Memory B cell (primary cell): ENCODE measurements at regions not wholly inside any gene's neighbourhood (a gene's known extent, or its start where the extent isn't known, plus 50 kb on each side); places are given as distances from the start of the nearest gene placed in this dataset.

Experiments used
- ATAC-seq: fragments of 150-1000 bp; cut with Tn5 transposase; 2 replicates; pipeline ENCODE4 v1.10.0; 2021; ENCODE audit warnings: low read depth, mild to moderate bottlenecking, moderate library complexity
- DNase-seq, 2 donors: peaks; one replicate each; pipeline ENCODE4 v3.0.0; 2022; ENCODE audit warnings: low spot score in 2 of 2
- H3K27ac Mint-ChIP-seq: one replicate; pipeline ENCODE4 v1.8.0; 2022; ENCODE audit warnings: mild to moderate bottlenecking, moderate library complexity, mixed read lengths
- H3K27me3 Mint-ChIP-seq: one replicate; pipeline ENCODE4 v1.8.0; 2022; ENCODE audit warnings: mixed read lengths
- H3K36me3 Mint-ChIP-seq: one replicate; pipeline ENCODE4 v1.8.0; 2022; ENCODE audit warnings: mild to moderate bottlenecking, mixed read lengths
- H3K4me1 Mint-ChIP-seq: one replicate; pipeline ENCODE4 v1.8.0; 2022; ENCODE audit warnings: mixed read lengths
- H3K4me3 Mint-ChIP-seq: one replicate; pipeline ENCODE4 v1.8.0; 2022; ENCODE audit warnings: mild to moderate bottlenecking, moderate library complexity, mixed read lengths
- H3K9me3 Mint-ChIP-seq: one replicate; pipeline ENCODE4 v1.8.0; 2022; ENCODE audit warnings: mixed read lengths

DNA sequence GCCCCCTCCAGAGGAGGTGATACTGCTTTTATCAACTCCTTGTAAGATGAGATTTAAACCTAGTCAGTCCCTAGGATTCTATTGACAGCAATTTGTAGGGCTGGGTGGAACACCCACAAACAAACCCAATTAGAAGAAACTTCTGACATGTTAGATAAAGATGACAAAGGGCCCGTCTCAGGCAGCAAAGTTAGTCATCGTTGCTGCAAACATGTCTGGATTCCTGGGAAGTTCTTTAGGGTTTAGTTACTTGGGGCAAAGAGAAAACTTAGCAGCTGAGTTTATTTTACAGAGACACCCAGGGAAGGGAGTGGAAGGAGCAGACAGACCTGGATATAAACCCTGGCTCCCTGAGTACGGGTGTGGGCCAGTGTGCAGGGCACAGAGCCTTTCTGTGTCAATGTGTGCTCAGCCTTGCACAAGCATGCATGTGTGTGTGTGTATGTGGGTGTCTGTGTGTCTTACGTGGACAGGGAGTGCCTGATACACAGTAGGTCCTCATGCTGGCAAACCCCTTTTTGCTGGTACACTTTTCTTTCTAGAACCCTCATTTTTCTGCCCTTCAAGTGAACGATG lies 130.0 kb upstream of the STX18 start:
- Mint-ChIP-seq H3K27me3 (no peaks in the 10 kb centered on the region), H3K36me3 (peaks cover 16% of the 10 kb centered on the region), H3K4me1 (peaks cover 4% of the 10 kb centered on the region), H3K27ac (no peak overlapping the region), H3K9me3 (peaks cover 1% of the 10 kb centered on the region), H3K4me3 (no peak overlapping the region)
- DNase-seq: no peak
- ATAC-seq: no peak

DNA sequence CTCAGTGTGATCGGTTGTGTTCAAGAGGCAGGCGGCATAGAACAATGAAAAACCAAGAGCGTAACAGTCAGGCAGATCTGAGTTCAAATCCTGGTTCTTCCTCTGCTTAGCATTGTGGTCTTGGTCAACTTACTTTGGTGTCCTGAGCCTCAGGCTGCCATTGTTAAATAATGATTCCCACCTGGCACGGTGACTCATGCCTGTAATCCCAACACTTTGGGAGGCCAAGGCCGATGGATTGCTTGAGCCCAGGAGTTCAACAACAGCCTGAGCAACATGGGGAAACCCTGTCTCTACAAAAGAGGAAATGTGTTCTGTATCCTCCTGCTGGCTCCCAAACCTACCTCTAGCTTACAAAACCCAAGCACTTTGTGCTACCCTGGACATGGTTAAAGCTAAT lies 129.0 kb upstream of the STX18 start:
- Mint-ChIP-seq H3K9me3 (peaks cover 1% of the 10 kb centered on the region), H3K4me1 (peaks cover 4% of the 10 kb centered on the region), H3K27me3 (no peaks in the 10 kb centered on the region), H3K36me3 (peaks cover 16% of the 10 kb centered on the region), H3K27ac (no peak overlapping the region), H3K4me3 (no peak overlapping the region)
- no peak for DNase-seq
- ATAC-seq: no peak

DNA sequence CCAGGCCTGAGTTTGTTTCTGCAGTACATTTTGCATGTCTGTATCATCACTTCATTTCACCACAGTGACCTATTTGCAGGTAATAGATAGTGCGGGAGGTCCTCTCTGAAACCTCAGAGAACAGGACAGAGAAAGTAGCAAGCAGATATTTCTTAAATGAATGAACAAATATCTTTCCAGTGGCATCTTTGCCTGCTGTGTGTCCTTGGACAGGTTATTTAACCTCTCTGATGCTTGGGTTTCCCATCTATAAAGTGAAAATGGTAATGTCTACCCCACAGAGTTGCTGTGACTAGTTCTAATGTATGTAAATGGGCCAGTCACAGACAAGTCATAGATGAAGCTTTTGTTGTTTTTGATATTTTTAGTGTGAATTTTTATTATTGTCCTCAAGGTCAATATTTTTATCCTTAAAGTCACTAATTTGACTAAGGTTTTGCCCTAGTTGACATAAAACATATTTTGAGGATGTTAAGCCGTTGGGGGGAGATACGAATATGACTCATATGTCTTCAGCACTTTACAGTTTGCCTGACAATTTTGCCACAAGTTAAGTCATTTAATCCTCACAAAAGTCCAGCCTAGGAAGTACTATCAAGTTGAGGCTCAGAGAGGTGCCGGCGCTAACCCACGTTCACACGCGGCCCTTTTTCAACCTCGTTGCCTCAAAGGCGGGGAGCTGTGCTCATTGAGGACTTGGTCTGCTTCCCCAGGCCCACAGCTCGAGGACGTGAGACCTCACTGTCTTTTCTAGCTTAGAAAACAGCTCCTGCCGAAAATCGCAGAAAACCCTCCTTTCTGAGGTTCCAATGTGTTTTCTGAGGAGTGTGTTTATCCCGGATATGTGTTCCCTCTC lies 126.7 kb upstream of the STX18 start:
- Mint-ChIP-seq H3K4me1 (peaks cover 2% of the 10 kb centered on the region), H3K4me3 (no peak overlapping the region), H3K27me3 (no peaks in the 10 kb centered on the region), H3K27ac (no peak overlapping the region), H3K36me3 (peaks cover 8% of the 10 kb centered on the region), H3K9me3 (no peaks in the 10 kb centered on the region)
- ATAC-seq (no peak), DNase-seq (no peak)

DNA sequence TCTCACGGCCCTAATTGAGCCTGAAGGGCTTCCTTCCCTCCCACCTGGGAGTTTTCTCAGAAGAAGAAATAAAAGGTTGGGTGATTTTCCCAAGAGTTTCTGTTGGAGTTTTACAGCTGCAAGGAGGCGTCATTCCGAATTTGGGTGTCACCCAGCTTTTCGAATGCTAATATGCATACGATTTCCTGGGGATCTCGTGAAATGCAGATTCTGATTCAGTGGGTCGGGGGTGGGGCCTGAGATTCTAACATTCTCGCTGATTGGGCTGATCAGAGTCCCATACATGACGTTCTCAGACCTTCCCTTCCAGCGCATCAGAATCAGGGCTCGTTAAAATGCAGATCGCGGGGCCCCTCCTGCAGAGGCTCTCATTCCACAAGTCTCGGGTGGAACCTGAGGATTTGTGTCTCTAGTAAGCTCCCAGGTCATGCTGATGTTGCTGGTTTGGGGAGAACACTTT lies 125.8 kb upstream of the STX18 start:
- no peaks in the 10 kb centered on the region for H3K27me3 Mint-ChIP-seq
- H3K4me3 Mint-ChIP-seq: no peak overlapping the region
- no peaks in the 10 kb centered on the region for H3K9me3 Mint-ChIP-seq

DNA sequence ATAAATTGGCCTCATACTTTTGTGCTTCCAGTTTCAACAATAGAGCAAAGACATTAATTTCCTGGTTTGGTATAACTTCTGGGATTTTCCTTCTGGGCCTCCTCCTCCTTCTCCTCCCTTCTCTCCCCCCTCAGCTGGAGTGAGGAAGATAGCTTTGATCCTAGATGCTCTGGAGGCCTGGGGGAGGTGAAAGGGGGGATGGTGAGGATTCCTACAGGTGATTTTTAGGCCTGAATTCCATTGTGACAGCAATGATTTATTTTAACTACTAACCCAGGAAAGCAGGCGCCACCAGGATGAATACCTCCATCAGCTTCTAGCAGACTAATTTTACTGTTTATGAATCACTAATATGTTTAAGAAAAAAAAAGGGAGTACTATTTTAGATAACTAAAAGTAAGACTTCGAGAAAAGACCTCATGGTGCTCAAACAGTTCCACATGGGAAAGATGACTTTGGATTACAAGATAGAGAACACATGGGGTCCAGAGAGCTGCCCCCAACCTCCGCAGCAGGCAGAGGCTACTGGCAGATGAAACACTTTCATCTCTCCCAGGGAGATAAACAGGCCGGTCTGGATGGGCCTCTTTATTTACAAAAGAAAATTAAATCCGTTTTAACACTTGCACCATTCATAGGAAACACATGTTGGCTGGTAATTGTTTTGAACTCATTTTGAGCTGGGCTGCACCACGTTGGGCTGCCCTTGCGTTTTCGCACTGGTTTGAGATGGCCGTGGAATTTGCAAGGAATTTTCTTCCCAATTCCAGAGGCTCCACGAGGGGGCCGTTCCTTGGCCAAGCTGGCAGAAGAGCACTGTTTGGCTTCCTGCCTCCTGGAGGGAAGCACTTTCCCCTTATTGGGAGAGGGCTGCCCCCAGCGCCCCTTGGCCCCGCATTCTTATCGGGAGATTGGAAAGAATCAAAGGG lies 125.1 kb upstream of the STX18 start:
- H3K27me3 Mint-ChIP-seq: no peaks in the 10 kb centered on the region
- ATAC-seq: no peak
- no peak for DNase-seq
- no peak overlapping the region for H3K4me3 Mint-ChIP-seq
- H3K36me3 Mint-ChIP-seq: peaks cover 7% of the 10 kb centered on the region
- no peak overlapping the region for H3K27ac Mint-ChIP-seq
- H3K4me1 Mint-ChIP-seq: peaks cover 2% of the 10 kb centered on the region
- no peaks in the 10 kb centered on the region for H3K9me3 Mint-ChIP-seq

More for the DNA sequence above, 125.8 kb upstream of the STX18 start:
- DNase-seq (no peak), ATAC-seq (no peak)
- H3K4me1 Mint-ChIP-seq: peaks cover 2% of the 10 kb centered on the region
- H3K27ac Mint-ChIP-seq: no peak overlapping the region
- peaks cover 6% of the 10 kb centered on the region for H3K36me3 Mint-ChIP-seq

DNA sequence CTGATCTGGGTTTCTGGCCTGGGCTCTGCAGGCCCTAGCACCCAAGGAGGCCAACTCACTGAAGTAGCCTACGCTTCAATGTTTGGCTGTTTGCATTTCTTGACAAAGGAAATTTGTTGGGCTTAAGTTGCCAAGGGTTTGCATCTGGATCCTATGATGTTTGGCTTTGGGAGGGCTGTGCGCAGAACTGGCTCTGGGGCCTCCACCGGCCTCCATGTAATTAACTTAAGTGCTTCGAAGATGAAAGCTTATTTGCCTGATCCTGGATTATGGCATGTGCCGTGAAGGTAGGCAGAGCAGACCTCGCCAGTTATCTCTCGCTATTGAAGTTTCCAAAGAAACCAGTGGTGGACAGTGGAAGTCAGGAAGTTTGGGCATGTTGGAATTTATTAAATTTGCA lies 124.3 kb upstream of the STX18 start:
- Mint-ChIP-seq H3K27ac (no peak overlapping the region), H3K9me3 (no peaks in the 10 kb centered on the region), H3K27me3 (no peaks in the 10 kb centered on the region), H3K4me3 (no peak overlapping the region), H3K4me1 (peaks cover 2% of the 10 kb centered on the region), H3K36me3 (peaks cover 8% of the 10 kb centered on the region)
- no peak for ATAC-seq
- no peak for DNase-seq

DNA sequence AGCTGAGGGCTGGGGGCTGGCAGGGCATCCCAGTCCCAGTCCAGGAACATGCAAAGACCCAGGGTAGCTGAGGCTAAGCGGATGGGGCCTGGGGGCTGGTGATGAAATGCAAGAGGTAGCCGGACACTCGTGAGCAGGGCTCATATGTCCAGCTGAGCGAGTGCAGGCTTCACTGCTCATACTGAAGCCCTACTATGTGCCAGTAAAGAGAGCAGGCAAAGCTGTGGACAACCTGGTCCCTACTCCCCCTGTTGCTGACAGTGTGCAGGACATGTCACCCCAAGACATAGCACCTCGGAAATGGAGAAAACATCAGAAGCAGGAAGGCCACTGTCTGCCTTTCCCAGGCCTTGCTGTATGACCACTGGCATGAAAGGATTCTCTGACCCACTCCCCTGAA lies 122.4 kb upstream of the STX18 start:
- no peak overlapping the region for H3K4me3 Mint-ChIP-seq
- DNase-seq: no peak
- H3K4me1 Mint-ChIP-seq: peaks cover under 1% of the 10 kb centered on the region
- no peaks in the 10 kb centered on the region for H3K27me3 Mint-ChIP-seq
- no peak overlapping the region for H3K27ac Mint-ChIP-seq
- ATAC-seq: no peak
- H3K9me3 Mint-ChIP-seq: no peaks in the 10 kb centered on the region
- peaks cover 8% of the 10 kb centered on the region for H3K36me3 Mint-ChIP-seq

DNA sequence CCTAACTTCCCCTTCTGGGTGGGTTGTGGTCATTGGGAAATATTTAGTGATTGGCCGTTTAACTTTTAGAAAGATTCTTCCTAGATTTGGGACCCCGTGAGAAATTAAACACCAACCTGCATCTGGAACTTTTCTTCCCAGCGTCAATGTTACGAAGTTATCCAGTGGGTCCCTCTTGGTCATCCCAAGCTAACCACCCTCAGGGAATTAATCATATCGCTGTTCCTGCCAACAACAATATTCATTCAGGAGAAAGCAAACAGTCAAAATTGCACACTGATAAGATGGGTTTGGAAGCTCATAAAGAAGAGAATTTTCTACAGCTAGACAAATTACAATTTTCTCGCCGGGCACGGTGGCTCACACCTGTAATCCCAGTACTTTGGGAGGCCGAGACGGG lies 121.2 kb upstream of the STX18 start:
- no peaks in the 10 kb centered on the region for H3K27me3 Mint-ChIP-seq
- no peak overlapping the region for H3K4me3 Mint-ChIP-seq

DNA sequence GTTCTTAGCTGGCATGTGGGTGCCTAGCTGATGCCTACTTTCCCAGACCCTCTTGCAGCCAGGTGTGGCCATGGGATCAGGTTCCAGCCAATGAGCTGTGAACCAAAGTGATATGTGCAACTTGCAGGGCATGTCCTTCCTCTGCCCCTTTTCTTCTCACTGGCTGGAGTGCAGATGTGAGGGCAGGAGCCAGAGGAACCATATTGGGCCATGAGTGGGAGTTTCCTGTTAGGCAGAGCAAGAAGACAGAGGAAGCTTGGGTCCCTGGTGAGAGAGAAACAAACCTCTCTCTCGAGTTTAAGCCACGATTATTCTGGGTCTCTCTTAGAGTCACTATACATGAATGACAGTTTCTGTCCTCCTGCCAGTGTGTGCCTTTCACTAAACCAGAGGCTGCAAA lies 120.4 kb upstream of the STX18 start:
- H3K4me1 Mint-ChIP-seq: no peaks in the 10 kb centered on the region
- ATAC-seq (no peak), DNase-seq (no peak)
- no peak overlapping the region for H3K4me3 Mint-ChIP-seq
- peaks cover 15% of the 10 kb centered on the region for H3K36me3 Mint-ChIP-seq
- H3K27ac Mint-ChIP-seq: no peak overlapping the region
- H3K27me3 Mint-ChIP-seq: no peaks in the 10 kb centered on the region
- peaks cover 3% of the 10 kb centered on the region for H3K9me3 Mint-ChIP-seq

More for the DNA sequence above, 121.2 kb upstream of the STX18 start:
- Mint-ChIP-seq H3K9me3 (no peaks in the 10 kb centered on the region), H3K36me3 (peaks cover 11% of the 10 kb centered on the region), H3K4me1 (no peaks in the 10 kb centered on the region), H3K27ac (no peak overlapping the region)
- ATAC-seq: no peak
- no peak for DNase-seq

DNA sequence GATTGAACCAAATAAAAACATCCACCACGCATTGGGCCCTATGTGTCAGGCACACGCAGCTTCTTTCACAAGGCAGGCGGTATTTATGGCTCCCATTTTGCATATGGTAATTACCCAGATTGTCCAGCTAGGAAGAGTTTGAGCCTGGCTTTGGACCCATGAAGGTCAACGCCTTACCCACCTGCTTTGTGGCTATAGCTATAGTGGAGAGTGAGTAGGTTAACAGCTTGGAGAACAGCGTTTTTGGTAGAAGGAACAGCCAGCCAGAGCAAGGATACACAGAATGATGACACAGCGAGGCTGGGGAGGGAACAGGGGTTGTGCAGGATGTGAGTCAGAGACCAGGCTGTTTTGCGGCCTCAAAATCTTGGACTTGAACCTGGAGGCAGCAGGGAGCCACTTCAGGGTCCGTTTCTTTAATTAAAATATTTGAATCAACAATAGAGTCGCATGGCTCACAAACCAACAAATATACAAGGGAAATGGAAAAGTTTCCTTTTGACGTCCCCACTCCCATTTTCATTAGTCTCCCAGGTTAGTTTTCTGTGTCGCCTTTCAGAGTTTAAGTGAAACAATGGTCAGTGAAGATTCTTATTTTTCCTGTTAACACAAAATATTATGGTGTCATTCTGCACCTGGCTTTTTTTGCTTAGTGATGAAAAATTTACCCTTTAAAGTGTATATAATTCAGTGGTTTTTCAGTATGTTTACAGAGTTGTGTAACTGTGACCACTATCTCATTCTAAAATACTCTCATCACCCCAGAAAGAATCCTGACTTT lies 118.2 kb upstream of the STX18 start:
- no peak overlapping the region for H3K27ac Mint-ChIP-seq
- ATAC-seq (no peak), DNase-seq (no peak)
- H3K9me3 Mint-ChIP-seq: peaks cover 3% of the 10 kb centered on the region
- H3K27me3 Mint-ChIP-seq: no peaks in the 10 kb centered on the region
- no peak overlapping the region for H3K4me3 Mint-ChIP-seq
- no peaks in the 10 kb centered on the region for H3K4me1 Mint-ChIP-seq
- peaks cover 13% of the 10 kb centered on the region for H3K36me3 Mint-ChIP-seq

DNA sequence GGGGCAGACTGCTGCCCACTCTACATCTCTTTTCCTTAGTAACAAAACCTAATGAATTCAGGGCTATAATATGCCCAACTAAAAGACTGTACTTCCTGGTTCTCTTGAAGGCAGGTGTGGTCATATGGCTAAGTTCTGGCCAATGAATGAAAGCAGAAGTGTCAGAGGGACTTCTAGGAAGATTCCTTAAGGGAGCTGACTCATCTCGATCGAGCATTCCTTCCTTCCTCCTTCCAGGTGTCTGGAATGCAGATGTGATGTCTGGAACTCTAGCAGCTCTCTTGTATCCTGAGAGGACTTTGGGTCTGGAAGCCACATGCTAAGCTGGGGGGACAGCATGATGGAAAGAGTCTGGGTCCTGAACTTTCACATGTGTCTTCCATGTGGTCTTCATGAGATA lies 116.2 kb upstream of the STX18 start:
- ATAC-seq (no peak), DNase-seq (no peak)
- no peaks in the 10 kb centered on the region for H3K4me1 Mint-ChIP-seq
- peaks cover 16% of the 10 kb centered on the region for H3K36me3 Mint-ChIP-seq
- no peak overlapping the region for H3K27ac Mint-ChIP-seq
- H3K9me3 Mint-ChIP-seq: peaks cover 3% of the 10 kb centered on the region
- no peaks in the 10 kb centered on the region for H3K27me3 Mint-ChIP-seq
- H3K4me3 Mint-ChIP-seq: no peak overlapping the region

DNA sequence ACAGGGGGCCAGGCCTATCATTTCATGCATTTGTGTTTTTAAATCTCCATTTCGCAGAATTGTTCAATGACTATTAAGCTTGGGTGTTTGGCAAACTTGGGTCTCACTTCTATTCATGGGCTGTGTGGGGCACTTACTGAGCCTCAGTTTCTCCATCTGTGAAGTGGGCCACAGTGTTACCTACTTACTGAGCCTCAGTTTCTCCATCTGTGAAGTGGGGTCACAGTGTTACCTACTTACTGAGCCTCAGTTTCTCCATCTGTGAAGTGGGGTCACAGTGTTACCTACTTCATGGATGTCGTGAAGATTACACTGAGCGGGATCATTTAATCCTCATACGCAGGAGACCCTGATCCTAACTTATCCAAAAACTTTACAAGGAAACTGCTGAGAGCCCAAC lies 115.1 kb upstream of the STX18 start:
- no peak for ATAC-seq
- Mint-ChIP-seq H3K36me3 (peaks cover 20% of the 10 kb centered on the region), H3K9me3 (peaks cover 3% of the 10 kb centered on the region), H3K4me1 (no peaks in the 10 kb centered on the region), H3K27ac (no peak overlapping the region), H3K27me3 (no peaks in the 10 kb centered on the region), H3K4me3 (no peak overlapping the region)
- DNase-seq: no peak

DNA sequence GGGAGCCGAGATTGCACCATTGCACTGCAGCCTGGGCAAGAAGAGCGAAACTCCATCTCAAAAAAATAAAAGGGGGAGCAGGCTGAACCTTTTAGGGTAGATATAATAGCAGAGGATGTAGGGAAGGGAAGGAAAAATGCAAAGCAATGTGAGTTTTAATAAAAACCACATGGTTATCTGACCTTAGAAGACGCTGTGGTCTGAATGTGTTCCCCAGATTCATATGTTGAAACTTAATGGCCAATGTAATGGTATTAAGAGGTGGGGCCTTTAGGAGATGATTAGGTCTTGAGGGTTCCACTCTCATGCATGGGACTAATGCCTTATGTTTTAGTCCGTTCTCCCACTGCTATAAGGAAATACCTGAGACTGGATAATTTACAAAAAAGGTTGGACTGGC lies 114.1 kb upstream of the STX18 start:
- DNase-seq (no peak), ATAC-seq (no peak)
- no peaks in the 10 kb centered on the region for H3K27me3 Mint-ChIP-seq
- H3K27ac Mint-ChIP-seq: no peak overlapping the region
- H3K4me1 Mint-ChIP-seq: no peaks in the 10 kb centered on the region
- no peak overlapping the region for H3K4me3 Mint-ChIP-seq
- H3K36me3 Mint-ChIP-seq: peaks cover 18% of the 10 kb centered on the region
- peaks cover 3% of the 10 kb centered on the region for H3K9me3 Mint-ChIP-seq
